Common myeloid progenitor, CD34-positive (primary cell): ENCODE measurements at regions not wholly inside any gene's neighbourhood (a gene's known extent, or its start where the extent isn't known, plus 50 kb on each side); places are given as distances from the start of the nearest gene placed in this dataset.

ENCODE experiments used
- CTCF ChIA-PET: fragments of 350-600 bp; sonication (Branson Sonifier 250); formaldehyde crosslinking; loops from one replicate; lab custom pipeline; 2021; ENCODE audit warnings: antibody characterized with exemption; lab: Charles Lee
- POLR2A ChIA-PET: fragments of 350-600 bp; sonication (Branson Sonifier 250); formaldehyde crosslinking; loops from one replicate; lab custom pipeline; 2021; ENCODE audit warnings: antibody characterized with exemption; lab: Charles Lee
- DNase-seq, 3 donors: peaks; one replicate each; pipeline versions ENCODE4 v3.0.0 to v3.0.0-alpha.2; 2013
- H3K27ac ChIP-seq, 2 experiments: 1 replicate in 1 of 2; 2 replicates in 1 of 2; pipeline ENCODE4 v1.7.0; 2013; ENCODE audit warnings: inconsistent platforms in 2 of 2, low read length in 2 of 2, mild to moderate bottlenecking in 2 of 2, low read depth in 1 of 2, moderate library complexity in 1 of 2; ENCODE audit not compliant: severe bottlenecking in 2 of 2, insufficient read depth in 1 of 2, poor library complexity in 1 of 2
- H3K27me3 ChIP-seq, 5 experiments: replicated peaks in 2 of 5; 1 replicate in 3 of 5; 2 replicates in 2 of 5; pipeline versions ENCODE4 v1.6.1 to v1.7.0; 2013; ENCODE audit warnings: low read length in 4 of 5, mild to moderate bottlenecking in 2 of 5, moderate library complexity in 2 of 5, inconsistent platforms in 1 of 5; ENCODE audit not compliant: insufficient read depth in 5 of 5, control insufficient read depth in 4 of 5
- H3K36me3 ChIP-seq, 4 experiments: 1 replicate in 2 of 4; 2 replicates in 2 of 4; pipeline versions ENCODE4 v1.6.1 to v1.7.0; 2013; ENCODE audit warnings: low read length in 3 of 4, control low read depth in 1 of 4, mild to moderate bottlenecking in 1 of 4; ENCODE audit not compliant: control insufficient read depth in 4 of 4, insufficient read depth in 4 of 4
- H3K4me1 ChIP-seq, 4 experiments: 1 replicate in 3 of 4; 2 replicates in 1 of 4; pipeline versions ENCODE4 v1.6.1 to v1.7.1; 2013; ENCODE audit warnings: low read length in 3 of 4, mild to moderate bottlenecking in 3 of 4, control low read depth in 1 of 4, inconsistent platforms in 1 of 4, moderate library complexity in 1 of 4; ENCODE audit not compliant: control insufficient read depth in 4 of 4, insufficient read depth in 4 of 4; ENCODE audit errors: control extremely low read depth in 1 of 4
- H3K4me3 ChIP-seq, 7 experiments: 1 replicate in 4 of 7; 2 replicates in 3 of 7; pipeline versions ENCODE4 v1.5.1 to v1.7.0; 2013; ENCODE audit warnings: mild to moderate bottlenecking in 7 of 7, low read length in 6 of 7, moderate library complexity in 6 of 7, inconsistent platforms in 2 of 7, low read depth in 2 of 7, control low read depth in 1 of 7; ENCODE audit not compliant: insufficient read depth in 4 of 7, control insufficient read depth in 1 of 7; ENCODE audit errors: extremely low read depth in 1 of 7
- H3K9me3 ChIP-seq, 5 experiments: 1 replicate in 4 of 5; 2 replicates in 1 of 5; pipeline versions ENCODE4 v1.6.1 to v1.7.1; 2013; ENCODE audit warnings: low read length in 4 of 5, mild to moderate bottlenecking in 2 of 5, inconsistent platforms in 1 of 5, low read depth in 1 of 5, moderate library complexity in 1 of 5; ENCODE audit not compliant: control insufficient read depth in 4 of 5, insufficient read depth in 2 of 5; ENCODE audit errors: control extremely low read depth in 1 of 5
- WGBS: methylation state at CpG from one replicate; pipeline ENCODE4 v1.1.5; 2013; ENCODE audit not compliant: insufficient coverage; 5-methylcytosine and 5-hydroxymethylcytosine counted together

DNA sequence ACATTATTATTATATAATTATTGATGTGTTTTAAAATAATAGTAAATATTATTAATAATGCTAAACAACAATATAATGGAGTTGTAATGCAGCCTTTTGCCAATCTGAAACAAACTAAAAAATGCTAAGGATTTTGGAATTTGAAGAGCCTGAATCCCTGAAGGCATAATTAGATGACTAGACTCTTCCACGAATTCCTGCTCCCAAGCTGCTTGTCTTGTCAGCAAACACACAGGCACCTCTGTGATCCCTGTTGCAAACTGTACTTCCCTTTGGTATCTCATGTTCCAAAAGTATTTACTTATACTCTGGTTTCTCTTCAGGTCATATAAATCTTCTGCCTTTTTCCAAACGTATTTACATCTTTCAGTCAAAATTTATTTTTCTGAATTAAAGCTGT lies 1862.4 kb downstream of the OLFM4 start:
- WGBS: 71% methylated on average over 1 of the region's 2 CpGs
- Histone ChIP-seq H3K27me3 (no peaks in the 10 kb centered on the region), H3K9me3 (no peaks in the 10 kb centered on the region), H3K27ac (no peak overlapping the region), H3K4me3 (no peak overlapping the region), H3K36me3 (no peaks in the 10 kb centered on the region), H3K4me1 (no peaks in the 10 kb centered on the region)
- no peak for DNase-seq
- CTCF ChIA-PET: no interaction called here
- POLR2A ChIA-PET: no interaction called here

DNA sequence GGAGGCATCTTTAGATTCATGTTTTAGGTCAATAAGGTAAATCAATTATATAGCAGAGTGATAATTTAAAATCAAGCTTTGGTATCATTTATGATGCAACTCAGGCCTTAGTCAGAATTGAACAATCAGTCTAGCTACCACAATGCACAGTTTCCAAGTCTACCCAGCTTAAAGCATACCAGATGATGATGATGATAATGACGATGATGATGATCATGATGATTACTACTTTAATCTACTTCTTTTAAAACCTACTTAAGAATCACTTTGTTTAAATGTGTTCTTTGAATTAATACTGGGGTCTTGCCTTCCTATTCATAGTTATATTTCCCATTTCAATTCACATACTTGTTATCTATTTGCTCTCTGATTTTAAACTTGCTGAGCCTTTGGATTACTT lies 1872.7 kb downstream of the OLFM4 start:
- no CpG with 5 or more reads among the region's 1 CpG for WGBS
- Histone ChIP-seq H3K9me3 (no peaks in the 10 kb centered on the region), H3K27ac (no peak overlapping the region), H3K4me3 (no peak overlapping the region), H3K27me3 (no peaks in the 10 kb centered on the region), H3K36me3 (no peaks in the 10 kb centered on the region), H3K4me1 (no peaks in the 10 kb centered on the region)
- POLR2A ChIA-PET: no interaction called here
- CTCF ChIA-PET: no interaction called here
- DNase-seq: no peak

DNA sequence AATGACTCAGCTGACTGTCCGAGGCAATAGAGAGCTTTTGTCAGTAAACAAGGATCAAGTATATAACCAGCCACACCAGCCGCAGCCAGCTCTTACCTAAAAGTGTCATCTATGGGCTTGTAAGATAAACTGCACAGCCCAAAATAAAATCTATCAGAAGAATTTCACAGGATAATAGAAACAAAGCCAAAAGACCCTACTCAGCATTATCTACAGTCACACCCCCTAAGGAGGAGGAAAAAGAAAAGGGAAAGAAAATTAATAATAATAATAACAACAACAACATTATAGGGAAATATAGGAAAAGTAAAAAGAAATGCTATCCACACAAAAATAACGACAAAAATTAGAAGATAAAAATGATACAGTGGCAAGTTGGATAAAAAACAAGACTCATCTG lies 1883.8 kb downstream of the OLFM4 start:
- Histone ChIP-seq H3K27me3 (no peaks in the 10 kb centered on the region), H3K9me3 (no peaks in the 10 kb centered on the region), H3K36me3 (no peaks in the 10 kb centered on the region), H3K27ac (no peak overlapping the region), H3K4me3 (no peak overlapping the region), H3K4me1 (no peaks in the 10 kb centered on the region)
- DNase-seq: no peak
- 86% methylated on average over 1 of the region's 3 CpGs for WGBS
- POLR2A ChIA-PET: no interaction called here
- CTCF ChIA-PET: no interaction called here

DNA sequence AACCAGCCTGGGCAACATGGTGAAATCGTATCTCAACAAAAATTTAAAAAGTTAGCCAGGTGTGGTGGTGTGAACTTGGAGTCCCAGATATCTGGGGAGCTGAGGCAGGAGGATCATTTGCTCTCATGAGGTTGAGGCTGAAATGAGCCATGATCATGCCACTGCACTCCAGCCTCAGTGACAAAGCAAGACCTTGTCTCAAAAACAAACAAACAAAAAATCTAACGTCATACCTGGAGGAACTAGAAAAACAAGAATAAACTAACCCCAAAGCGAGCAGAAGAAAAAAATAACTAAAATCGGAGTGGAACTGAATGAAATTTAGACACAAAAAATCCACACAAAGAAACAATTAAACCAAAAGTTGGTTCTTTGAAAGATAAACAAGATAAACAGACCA lies 1885.1 kb downstream of the OLFM4 start:
- ChIA-PET CTCF (interaction anchor here (0.6 kb wide), 1 partner anchor 1192 kb away, joined by 5 read pairs; no protein-coding TSS in a partner anchor), POLR2A (no interaction called here)
- no peak overlapping the region for H3K4me3 ChIP-seq
- no peaks in the 10 kb centered on the region for H3K9me3 ChIP-seq
- 100% methylated on average over 2 of the region's 4 CpGs for WGBS
- no peak for DNase-seq
- H3K27ac ChIP-seq: no peak overlapping the region
- H3K4me1 ChIP-seq: no peaks in the 10 kb centered on the region
- H3K36me3 ChIP-seq: no peaks in the 10 kb centered on the region
- no peaks in the 10 kb centered on the region for H3K27me3 ChIP-seq

DNA sequence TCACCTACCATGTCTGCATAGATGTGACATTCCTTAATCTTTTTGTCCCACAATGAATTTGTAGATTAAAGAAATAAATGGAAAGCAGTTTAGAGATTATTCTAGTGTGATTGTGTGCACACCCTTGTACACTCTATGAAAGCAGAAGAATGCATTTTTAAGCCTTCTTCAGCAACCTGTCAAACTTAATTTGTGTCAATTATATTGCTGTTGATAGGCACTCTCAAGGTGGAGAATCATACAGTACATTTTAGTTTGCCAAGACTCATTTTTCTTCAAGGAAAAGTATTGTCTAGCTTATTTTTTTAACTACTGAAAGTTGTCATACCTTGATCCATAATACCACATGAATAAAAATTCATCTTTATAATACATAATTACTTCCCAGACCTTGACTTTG lies 1898.9 kb downstream of the OLFM4 start:
- Histone ChIP-seq H3K36me3 (no peaks in the 10 kb centered on the region), H3K4me3 (no peak overlapping the region), H3K27ac (no peak overlapping the region), H3K4me1 (no peaks in the 10 kb centered on the region), H3K27me3 (no peaks in the 10 kb centered on the region), H3K9me3 (no peaks in the 10 kb centered on the region)
- ChIA-PET CTCF (interaction anchor here (0.6 kb wide), 1 partner anchor 222 kb away, joined by 5 read pairs; no protein-coding TSS in a partner anchor), POLR2A (no interaction called here)
- no peak for DNase-seq

DNA sequence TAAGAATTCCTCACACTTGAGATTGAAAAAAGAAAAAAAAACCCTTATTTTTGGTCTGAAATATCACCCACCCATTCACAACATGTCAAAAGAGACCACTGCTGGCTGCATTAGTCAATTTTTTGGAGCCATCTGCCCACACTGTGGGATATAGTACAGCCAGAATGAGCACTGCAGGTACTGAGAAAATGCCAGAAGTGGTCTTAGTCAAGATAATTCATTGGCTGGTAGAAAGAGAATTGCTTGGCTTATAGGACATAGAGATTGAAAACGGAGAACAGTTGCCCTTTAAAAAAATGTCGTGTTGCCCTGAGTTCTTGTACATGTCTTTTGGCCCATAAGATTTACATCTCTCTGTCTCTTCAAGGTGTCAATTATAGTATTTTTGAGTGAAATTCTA lies 1899.5 kb downstream of the OLFM4 start:
- CTCF ChIA-PET: no interaction called here
- WGBS: no CpG with 5 or more reads among the region's 2 CpGs
- POLR2A ChIA-PET: no interaction called here

DNA sequence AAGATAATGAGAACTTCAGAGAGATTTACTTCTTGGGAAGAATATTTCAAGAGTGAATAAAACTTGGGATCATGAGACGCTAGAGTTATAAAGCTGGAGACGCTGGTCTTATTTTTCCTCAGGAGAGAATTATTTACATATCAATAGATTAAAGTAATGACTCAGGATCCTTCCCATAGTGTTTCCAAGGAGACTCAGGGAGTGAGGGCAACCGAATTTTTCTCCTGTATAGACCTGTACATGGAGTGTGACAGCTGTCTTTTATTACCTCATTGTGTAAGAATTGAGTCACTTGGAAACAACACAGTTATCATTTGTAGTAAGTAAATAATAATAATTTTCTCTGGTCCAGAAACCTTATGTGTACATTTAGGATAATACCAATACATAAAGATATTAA lies 1905.5 kb downstream of the OLFM4 start:
- CTCF ChIA-PET: no interaction called here
- WGBS: no CpG with 5 or more reads among the region's 3 CpGs

More for the DNA sequence above, 1899.5 kb downstream of the OLFM4 start:
- no peak for DNase-seq
- H3K9me3 ChIP-seq: no peaks in the 10 kb centered on the region
- no peak overlapping the region for H3K4me3 ChIP-seq
- H3K27ac ChIP-seq: no peak overlapping the region
- no peaks in the 10 kb centered on the region for H3K27me3 ChIP-seq
- H3K36me3 ChIP-seq: no peaks in the 10 kb centered on the region
- no peaks in the 10 kb centered on the region for H3K4me1 ChIP-seq

More for the DNA sequence above, 1905.5 kb downstream of the OLFM4 start:
- DNase-seq: no peak
- H3K4me1 ChIP-seq: no peaks in the 10 kb centered on the region
- H3K27me3 ChIP-seq: no peaks in the 10 kb centered on the region
- no peaks in the 10 kb centered on the region for H3K36me3 ChIP-seq
- H3K4me3 ChIP-seq: no peak overlapping the region
- no peaks in the 10 kb centered on the region for H3K9me3 ChIP-seq
- POLR2A ChIA-PET: no interaction called here
- H3K27ac ChIP-seq: no peak overlapping the region
